CD4-positive, alpha-beta T cell treated with Interferon gamma for 1 hour (primary cell): ENCODE measurements at regions not wholly inside any gene's neighbourhood (a gene's known extent, or its start where the extent isn't known, plus 50 kb on each side); places are given as distances from the start of the nearest gene placed in this dataset.

Experiments used
- DNase-seq: peaks from one replicate; pipeline ENCODE4 v3.0.0-alpha.2; 2020

- no peak for DNase-seq
Observed at GRCh38 chr2:23326330-23326729, 58.6 kb upstream of the KLHL29 start.

- DNase-seq, result no peak
Observed at GRCh38 chr2:23327416-23327815, 57.6 kb upstream of the KLHL29 start.

- DNase-seq, result no peak
Observed at GRCh38 chr2:23327887-23328286, 57.1 kb upstream of the KLHL29 start.

- DNase-seq, result no peak
Observed at GRCh38 chr2:23330214-23330613, 54.8 kb upstream of the KLHL29 start.
